NCI-H1694 treated with DMSO at 0.1 percent for 48 hours (cell line): ENCODE measurements at regions not wholly inside any gene's neighbourhood (a gene's known extent, or its start where the extent isn't known, plus 50 kb on each side); places are given as distances from the start of the nearest gene placed in this dataset.
"Not testable (repeated sequence)": the region's sequence is repeated elsewhere in the genome, so short reads cannot be mapped to it uniquely, and the experiment has no call there.

Experiments
- DNase-seq: peaks from one replicate; lab custom pipeline; 2025; lab: John Stamatoyannopoulos, UW

DNA sequence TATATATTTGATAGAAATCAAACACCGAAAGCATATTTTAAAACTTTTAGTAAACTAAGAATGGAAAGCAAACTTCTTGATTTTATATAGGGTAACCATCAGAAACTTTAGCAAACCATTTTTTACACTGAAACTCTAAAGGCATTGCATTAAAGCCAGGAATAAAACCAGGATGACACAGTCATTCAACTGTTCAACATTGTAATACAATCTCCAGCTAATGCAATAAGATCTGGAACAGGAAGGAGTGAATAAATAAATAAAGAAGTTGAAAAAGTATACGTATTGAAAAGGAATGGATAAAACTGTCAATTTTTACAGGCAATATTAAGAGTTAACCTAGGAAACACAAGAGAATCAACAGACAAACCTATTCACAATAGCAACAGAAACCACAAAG lies 181.9 kb upstream of the TTC14 start:
- no peak for DNase-seq

DNA sequence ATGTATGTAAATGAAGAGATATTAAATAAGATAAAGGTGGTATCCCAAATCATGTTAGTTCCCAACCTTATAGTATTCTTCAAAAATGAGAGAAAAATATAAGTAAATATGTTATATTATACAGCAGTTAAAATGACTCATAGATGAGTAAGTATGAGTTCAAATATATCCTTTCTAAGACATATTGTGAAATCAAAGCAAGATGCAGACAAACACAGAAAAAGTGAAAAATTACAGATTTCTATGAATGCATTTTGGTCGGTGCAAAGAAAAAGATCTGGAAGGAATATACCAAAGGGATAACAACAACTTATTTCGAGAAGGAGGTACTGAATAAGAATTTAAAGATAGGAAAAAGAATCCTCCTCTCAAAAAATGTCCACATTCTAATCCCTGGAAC lies 181.2 kb upstream of the TTC14 start:
- DNase-seq = no peak

DNA sequence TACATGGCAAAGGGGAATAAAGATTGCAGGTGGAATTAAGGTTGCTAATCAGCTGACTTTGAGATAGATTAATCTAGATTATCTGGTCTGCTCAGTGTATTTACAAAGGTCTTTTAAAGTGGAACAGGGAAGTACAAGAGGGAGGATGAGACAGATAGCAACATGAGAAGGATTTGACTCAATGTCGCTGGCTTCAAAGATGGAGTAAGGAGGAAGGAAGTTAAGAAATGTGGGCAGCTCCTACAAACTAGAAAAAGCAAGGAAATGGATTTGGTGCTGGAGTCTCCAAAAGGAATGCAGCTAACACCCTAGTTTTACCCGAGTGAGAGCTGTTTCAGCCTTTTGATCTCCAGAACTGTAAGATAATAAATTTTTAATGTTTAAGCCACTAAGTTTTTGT lies 180.7 kb upstream of the TTC14 start:
- no peak for DNase-seq

DNA sequence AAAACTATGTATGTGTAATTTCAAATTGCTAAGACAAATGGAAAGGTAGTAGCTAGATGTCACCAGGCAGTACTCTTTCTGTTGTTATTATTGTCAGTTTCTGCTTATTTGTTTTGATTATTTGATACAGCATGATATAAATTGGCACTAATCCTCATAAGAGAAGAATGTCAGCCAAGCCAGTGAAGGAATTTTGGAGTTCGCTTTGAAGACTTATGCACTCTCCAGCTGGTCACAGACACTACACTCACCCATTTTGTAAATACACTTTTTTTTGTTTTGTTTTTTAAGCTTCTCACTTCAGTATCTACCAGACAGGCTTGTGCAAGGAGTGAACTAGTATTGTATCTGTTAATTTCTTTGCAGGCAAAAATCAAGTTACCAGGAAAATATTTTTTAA lies 180.2 kb upstream of the TTC14 start:
- DNase-seq = no peak

DNA sequence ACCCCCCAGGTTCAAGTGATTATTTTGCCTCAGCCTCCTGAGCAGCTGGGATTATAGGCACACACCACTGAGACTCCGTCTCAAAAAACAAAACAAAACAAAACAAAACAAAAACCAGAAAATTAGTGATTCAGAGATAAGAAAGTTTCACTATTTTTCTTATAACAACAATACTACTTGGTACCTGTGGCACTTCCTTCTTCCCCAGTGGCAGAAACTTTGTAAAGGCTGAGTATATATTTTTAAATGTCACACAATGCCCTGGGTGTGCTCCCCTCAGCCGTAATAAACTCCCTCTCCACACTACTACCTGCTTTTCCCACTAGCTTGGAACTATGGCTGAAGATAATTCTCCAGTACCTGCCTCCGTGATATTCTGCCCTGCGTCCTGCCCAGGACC lies 177.7 kb upstream of the TTC14 start:
- not testable (repeated sequence) for DNase-seq

DNA sequence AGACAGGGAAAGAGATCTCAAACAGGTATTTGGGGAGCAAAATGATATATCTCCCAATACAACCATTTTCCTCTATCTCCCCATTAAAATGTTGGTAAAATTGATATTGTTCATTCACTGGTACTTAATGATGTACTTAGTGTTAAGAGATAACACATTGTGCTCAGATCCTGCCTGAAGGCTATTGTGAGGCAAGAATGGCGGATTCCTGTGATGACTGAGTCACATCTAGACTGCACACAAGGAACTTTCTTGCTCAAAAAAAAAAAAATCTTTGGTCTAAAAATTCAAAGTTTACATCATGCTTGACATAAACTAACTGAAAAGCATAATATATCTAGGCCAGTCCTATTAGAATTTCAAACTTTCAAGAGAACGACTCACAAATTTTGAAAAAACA lies 171.1 kb upstream of the TTC14 start:
- no peak for DNase-seq

DNA sequence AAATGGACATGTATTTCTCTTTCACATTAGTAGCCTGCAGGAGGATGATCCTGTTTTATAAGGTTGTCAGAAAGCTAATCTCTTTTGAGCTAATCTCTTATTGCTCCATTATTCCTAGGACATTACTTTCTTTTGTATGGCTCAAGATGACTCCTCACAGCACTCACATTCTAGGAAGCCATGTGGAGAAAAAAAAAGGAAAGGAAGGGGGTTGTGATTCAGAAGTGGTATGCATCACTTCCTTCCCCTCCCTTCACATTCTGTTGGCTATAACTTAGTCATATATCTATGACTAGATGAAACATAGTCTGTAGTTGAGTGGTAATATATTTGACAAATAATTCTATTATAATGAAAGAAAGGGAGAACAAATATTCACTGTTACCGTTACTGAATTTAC lies 168.8 kb upstream of the TTC14 start:
- no peak for DNase-seq

DNA sequence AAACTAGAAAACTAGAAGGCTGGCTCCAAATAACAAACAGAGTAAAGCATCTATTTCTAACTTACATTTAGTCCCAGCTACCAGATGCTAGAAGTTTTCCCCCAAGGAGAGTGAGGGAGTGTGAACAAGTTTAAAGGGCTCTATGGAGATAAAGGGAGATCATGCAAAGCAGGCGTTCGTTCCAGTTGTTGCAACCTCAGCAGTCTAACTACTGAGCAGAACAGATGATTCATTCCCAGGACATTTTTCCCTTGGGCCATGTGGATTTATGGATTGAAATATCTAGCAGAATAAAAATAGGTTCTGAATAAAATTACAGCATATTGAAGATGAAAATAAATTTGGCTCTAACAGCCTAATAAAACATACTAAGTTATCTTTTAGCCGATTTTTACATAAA lies 154.8 kb upstream of the TTC14 start:
- no peak for DNase-seq

DNA sequence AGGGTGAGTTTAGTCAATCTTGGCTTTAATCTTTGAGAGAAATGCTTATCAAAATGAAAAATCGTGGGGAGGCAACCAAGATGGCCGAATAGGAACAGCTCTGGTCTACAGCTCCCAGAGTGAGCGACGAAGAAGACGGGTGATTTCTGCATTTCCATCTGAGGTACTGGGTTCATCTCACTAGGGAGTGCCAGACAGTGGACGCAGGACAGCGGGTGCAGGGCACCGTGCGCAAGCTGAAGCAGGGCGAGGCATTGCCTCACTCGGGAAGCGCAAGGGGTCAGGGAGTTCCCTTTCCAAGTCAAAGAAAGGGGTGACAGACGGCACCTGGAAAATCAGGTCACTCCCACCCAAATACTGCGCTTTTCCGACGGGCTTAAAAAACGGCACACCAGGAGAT lies 153.6 kb upstream of the TTC14 start:
- DNase-seq = not testable (repeated sequence)

DNA sequence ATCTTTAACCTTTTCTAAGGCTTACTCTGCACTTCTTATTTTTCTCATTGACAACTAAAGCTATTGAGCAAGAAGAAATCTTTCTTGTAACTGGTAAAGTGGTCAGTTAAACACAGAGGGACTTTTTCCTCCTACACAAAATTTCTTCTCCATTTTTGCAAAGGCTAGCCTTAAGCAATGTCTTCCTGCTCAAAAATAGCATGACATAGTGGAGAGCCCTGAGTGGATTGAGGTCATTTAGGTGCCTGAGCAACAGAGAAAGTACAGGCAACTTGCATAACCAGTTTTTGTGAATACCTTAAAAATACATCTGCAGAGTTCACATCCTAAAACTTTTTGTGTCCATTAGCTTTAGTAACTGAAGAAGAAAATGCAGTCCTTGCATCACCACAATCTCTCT lies 144.7 kb upstream of the TTC14 start:
- no peak for DNase-seq

DNA sequence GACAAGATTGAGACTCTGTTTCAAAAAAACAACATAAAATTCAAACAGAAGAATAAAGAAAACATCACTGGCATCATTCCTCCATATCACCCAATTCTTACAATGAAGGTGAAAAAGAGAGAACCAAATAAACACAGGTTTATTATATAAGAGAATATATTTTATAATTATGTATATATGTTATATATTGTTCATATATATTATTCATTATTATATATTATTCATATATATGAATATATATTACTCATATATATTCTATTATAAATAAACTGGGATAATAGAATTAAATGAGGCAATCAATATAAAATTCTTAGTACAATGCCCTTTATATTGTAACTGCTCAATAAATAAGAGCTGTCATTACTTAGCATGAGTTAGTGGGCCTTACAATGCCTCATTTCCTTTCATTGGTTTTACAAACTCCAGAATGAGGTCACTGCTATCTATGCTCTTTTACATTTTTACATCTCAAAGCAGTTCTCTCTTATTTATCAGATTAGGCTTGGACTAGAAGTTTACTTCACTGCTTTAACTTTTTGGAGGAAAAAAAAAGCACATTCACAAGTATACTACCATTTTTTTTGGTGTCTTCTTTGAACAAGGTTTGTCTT lies 135.5 kb upstream of the TTC14 start:
- DNase-seq = no peak

DNA sequence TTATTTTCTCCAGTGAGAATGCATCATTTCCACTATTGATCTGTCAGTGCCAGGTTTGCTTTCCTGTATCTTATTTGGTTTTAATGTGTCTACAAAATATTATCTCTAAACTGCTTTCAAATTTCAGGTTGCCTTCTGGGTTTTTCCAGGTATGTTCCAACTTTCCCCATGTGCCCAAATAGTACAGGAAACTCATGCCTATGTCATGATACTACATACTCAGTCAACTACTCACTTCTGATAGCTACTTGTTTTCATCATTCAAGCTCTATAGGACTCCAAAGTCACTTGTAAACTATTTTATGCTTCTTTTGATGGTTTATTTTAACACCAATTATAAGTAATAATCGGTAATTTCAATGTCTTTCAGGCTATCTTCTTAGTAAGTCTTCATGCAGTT lies 134.8 kb upstream of the TTC14 start:
- DNase-seq = no peak

DNA sequence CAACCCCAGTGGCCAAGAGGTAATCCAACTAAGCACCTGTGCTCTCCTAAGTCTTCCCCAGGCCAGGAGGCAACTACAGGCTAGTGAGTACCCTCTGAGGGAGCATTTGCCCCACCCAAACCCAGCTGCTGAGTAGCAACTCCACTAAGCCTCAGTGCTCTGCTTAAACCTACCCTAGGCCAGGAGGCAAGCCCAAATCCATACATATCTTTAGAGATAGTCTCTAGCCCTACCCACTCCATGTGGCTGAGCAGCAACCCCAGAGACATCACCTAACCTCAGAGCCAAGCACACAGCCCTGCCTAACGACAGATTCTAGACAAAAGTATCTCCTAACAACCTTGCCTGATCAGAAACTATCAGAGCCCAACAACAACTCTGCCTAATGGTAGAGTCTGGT lies 132.8 kb upstream of the TTC14 start:
- no peak for DNase-seq

DNA sequence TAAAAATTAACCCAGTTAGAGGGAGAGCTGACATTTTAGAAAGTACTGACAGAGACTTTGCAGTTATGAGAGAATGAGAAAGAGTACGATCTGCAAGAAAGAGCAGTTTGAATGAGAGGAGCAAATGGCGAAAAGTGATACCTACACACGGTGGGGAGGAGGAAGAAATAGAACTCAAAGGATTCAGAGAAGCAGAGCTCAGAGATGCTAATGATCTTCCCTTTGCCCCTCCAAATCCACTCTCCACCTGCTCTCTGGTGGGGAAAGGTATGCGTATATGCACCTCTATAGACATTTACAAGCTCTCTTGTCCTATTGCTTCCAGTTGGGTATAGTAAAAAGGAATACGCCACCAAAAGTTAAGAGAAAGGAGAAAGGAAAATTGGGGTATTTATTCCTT lies 123.3 kb upstream of the TTC14 start:
- no peak for DNase-seq

DNA sequence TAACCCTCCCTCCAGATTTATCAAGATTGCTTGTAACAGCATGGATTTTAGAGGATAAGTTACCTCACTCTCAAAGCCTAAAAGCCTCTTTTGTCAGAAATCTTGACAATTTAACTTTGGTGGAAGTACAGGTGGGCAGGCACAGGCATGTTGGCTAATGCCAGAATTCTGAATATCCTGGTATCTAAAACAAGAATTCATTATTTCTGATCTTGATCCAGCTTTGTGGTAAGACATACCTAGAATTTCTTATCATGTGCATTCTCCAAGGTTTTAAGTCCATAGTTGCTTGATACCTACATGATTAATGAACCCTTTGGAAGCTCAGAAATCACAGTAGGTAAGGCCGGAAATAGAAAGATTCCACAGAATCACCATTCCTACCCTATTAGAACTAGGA lies 109.9 kb upstream of the TTC14 start:
- DNase-seq = no peak

DNA sequence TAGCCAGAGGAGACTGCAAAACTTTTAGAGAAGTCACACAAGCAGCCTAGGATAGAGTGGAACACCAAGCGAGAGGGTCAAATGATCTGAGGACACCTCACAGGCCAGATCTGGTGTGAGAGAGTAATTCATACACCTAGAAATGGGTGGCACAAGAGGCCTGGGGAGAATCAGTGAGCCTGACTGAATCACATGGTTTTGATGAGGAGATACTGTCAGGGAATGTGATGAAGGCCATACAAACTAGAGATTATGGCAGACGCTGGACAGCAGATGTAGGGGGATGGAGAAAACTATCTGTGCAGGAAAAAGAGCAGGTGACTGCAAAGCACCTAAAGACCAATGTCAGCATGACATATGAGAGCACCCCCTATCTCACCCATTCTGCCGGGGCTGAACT lies 105.0 kb upstream of the TTC14 start:
- no peak for DNase-seq

DNA sequence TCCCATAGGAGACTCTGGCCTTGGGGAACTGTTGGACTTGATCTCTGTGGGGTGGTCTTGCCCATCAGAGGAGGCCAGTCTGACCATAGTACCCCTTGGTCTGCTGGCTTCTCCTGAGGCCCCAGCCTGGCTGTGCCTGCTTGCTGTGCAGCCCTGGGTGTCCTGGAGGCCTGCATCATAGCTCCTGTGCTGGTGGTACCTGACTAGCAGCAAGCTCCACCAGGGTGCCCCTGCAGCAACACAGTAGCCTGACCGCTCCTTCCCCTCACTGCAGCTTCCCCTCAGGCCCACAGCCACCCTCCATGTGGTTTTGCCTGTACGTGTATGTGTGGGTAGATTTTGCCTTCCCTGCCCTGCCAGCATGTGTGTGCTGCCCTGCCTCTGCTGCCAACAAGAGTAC lies 85.6 kb upstream of the TTC14 start:
- no peak for DNase-seq

DNA sequence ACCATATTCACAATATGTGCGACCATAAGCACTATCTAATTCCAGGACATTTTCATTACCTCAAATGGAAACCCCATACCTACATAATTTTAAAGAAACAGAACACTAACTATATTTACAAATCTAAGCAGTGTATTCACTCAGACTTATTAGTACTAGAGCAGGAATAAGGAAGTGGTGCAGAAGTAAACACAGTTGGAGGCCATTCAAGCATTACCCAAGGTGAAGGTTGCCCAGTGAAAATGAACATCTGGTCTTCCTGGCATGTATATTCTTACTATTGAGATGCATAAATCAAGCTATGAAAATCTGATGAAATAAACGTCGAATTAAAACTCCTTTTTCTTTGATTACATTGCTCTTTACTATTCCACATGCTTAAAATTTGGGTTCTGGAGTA lies 78.9 kb upstream of the TTC14 start:
- no peak for DNase-seq

DNA sequence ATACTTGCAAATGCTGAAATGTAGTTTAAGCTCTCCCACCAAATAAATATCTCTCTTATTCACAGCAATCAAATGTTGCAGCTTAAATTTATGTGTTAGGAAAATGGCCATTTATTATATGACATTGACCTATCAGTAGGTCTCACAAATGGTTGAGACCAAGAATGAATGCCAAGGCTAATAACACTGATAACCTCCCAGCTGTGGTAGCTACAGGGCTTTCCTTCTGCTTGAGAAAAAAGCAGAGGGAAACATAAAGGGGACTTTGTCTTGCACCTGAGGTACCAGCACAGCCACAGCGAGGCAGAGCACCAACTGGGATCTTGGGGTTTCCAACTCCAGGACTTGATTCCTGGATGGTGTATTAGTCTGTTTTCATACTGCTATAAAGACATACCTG lies 73.1 kb upstream of the TTC14 start:
- no peak for DNase-seq

DNA sequence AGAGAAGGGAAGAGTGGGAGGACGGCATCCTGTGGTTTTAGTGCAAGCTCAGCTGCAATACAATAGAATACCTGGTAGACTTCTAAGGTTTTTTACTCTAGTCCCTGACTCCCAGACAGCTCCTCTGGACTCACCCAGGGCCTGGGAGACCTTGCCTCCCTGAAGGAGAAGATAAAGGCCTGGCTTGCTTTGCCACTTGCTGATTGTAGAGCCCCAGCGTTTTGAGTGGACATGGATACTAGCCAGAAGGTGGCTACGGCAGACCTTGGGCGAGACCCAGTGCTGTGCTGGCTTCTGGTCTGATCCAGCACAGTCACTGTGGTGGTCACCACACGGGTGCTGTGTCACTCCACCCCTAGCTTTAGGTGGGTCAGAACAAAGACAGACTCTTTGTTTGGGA lies 72.2 kb upstream of the TTC14 start:
- no peak for DNase-seq

DNA sequence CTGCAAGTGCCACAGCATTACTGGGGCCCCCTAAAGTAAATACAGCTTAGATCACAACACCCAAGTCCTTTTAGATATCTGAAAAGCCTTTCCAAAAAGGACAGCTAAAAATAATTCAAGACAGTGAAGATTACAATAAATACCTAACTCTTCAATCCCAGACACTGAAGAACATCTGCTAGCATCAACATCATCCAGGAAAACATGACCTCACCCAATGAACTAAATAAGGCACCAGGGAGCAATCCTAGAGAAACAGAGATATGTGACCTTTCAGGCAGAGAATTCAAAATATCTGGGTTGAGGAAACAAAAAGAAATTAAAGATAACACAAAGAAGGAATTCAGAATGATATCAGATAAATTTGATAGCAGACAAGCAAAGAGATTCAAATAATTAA lies 71.7 kb upstream of the TTC14 start:
- no peak for DNase-seq

DNA sequence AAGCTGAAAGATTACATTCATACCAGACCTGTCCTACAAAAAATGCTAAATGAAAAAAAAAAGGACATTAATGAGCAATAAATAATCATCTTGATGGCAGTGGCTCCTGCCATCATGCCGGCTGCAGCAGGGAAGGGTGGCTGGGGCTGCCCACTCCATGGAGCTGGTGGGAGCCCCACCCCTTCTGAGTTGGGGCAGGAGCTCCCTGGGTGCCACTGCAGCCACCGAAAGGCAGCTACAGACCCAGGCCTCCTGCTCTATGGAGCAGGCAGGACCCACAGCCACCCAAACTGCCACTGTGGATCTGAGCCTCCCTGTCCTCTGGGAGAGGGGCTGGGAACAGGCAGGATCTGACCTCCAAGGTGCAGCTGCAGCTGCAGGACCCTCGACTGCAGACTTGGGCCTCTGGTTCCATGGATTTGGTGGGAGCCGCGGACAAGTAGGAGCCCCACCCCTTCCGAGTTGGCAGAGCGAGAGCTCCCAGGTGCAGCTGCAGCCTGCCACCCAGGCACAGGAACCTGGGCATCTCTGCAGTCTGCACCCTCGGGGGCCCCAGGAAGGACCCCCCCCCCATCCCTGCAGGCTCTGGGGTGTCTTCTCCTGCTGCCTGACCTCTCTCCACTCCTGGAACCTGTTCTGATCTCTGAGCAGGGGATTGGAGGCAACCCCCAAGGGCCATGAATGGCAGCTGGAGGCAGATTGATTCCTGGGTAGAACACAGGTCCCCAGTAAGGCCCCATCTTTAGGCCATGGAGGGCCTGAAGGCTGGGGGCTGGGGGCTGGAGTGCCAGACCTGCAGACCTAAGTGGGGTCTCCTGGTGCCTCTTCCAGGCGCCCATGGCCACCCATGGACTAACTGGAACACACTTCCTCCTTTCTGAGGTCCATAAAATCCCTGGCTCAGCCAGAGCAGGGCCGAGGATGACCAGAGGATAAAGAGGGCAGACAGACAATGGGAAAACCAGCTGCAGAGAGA lies 70.4 kb upstream of the TTC14 start:
- DNase-seq = no peak

DNA sequence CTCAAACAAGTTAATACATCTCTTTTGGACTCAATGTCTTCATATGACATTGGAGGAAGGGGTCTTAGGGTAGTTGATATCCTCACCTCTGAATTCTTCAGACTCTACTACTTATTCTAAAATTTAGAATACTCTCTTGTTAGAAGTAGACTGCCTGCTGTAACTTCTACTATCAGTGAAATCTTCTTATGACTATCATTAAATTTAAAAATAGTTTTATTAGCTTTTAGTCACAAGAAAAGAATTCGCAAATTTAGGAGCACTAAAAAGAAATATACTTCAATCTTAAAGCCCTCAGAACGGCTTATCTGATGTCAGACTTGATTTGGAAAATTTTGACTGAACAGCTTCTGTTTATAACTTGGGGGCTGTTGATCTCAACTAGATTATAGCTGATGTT lies 67.1 kb upstream of the TTC14 start:
- no peak for DNase-seq

DNA sequence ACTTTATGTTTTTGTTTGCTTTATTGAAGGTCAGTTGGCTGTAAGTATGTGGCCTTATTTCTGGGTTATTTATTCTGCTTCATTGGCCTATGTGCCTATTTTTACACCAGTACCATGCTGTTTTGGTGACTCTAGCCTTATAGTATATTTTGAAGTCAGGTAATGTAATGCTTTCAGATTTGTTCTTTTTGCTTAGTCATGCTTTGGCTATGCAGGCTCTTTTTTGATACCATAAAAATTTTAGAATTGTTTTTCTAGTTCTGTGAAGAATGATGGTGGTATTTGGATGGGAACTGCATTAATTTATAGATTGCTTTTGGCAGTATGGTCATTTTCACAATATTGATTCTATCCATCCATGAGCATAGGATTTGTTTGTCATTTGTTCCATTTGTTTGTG lies 63.5 kb upstream of the TTC14 start:
- DNase-seq = no peak
